Ovary (tissue), 3 donors: ENCODE measurements at regions not wholly inside any gene's neighbourhood (a gene's known extent, or its start where the extent isn't known, plus 50 kb on each side); places are given as distances from the start of the nearest gene placed in this dataset.

Experiments used
- CTCF ChIP-seq, 3 donors: fragments of 450-650 bp in 2 of 3; fragments of 200-600 bp in 1 of 3; IDR thresholded peaks; one replicate each; pipeline versions ENCODE4 v1.5.1 to v1.8.0; 2016 to 2022; ENCODE audit warnings: antibody characterized with exemption in 3 of 3, mild to moderate bottlenecking in 1 of 3
- EP300 ChIP-seq: sonication (generic); formaldehyde crosslinking; IDR thresholded peaks from one replicate; pipeline ENCODE4 v1.6.1; 2017; ENCODE audit warnings: antibody characterized with exemption
- POLR2A ChIP-seq: fragments of 450-650 bp; IDR thresholded peaks from one replicate; pipeline ENCODE4 v1.6.1; 2017; ENCODE audit warnings: antibody characterized with exemption, mild to moderate bottlenecking, moderate library complexity
- donor health status: DM: no; HTN: no; CAD: no.

GRCh38 chr1:199377211-199377610, 650.3 kb upstream of the NR5A2 start:
- no peak for TF ChIP-seq CTCF (IDR thresholded peaks at IDR 0.05)
- TF ChIP-seq POLR2A = no peak
- TF ChIP-seq EP300 = no peak
